Hepatocyte (in vitro differentiated cells): ENCODE measurements at regions not wholly inside any gene's neighbourhood (a gene's known extent, or its start where the extent isn't known, plus 50 kb on each side); places are given as distances from the start of the nearest gene placed in this dataset.
A peak's percentile ranks its signal among the peaks of the same experiment; 100 is the strongest.

ENCODE experiments used
- DNase-seq: peaks from one replicate; pipeline ENCODE4 v3.0.0-alpha.2; 2016; ENCODE audit warnings: low spot score
- H2AFZ ChIP-seq: fragments of 200-600 bp; sonication (generic); 2 replicates; pipeline ENCODE4 v1.6.0; 2016; ENCODE audit warnings: antibody characterized with exemption, mild to moderate bottlenecking
- H3K27ac ChIP-seq: fragments of 200-600 bp; sonication (generic); 2 replicates; pipeline ENCODE4 v1.5.1; 2016; ENCODE audit warnings: mild to moderate bottlenecking
- H3K27me3 ChIP-seq: fragments of 200-600 bp; sonication (generic); 2 replicates; pipeline ENCODE4 v1.6.1; 2016
- H3K36me3 ChIP-seq: fragments of 200-600 bp; sonication (generic); replicated peaks from 2 replicates; pipeline ENCODE4 v1.5.1; 2016; ENCODE audit warnings: low read depth; ENCODE audit not compliant: insufficient read depth
- H3K4me1 ChIP-seq: fragments of 200-600 bp; sonication (generic); 2 replicates; pipeline ENCODE4 v1.5.1; 2016; ENCODE audit warnings: mild to moderate bottlenecking, moderate library complexity; ENCODE audit not compliant: insufficient read depth
- H3K4me2 ChIP-seq: fragments of 200-600 bp; sonication (generic); 2 replicates; pipeline ENCODE4 v1.6.0; 2016
- H3K4me3 ChIP-seq: fragments of 200-600 bp; sonication (generic); 2 replicates; pipeline ENCODE4 v1.5.1; 2016; ENCODE audit warnings: mild to moderate bottlenecking
- H3K79me2 ChIP-seq: fragments of 200-600 bp; sonication (generic); 2 replicates; pipeline ENCODE4 v1.6.0; 2017; ENCODE audit warnings: mild to moderate bottlenecking
- H3K9me2 ChIP-seq: fragments of 200-600 bp; sonication (generic); replicated peaks from 2 replicates; pipeline ENCODE4 v1.6.0; 2017; ENCODE audit warnings: mild to moderate bottlenecking; ENCODE audit not compliant: insufficient read depth
- H3K9me3 ChIP-seq: fragments of 200-600 bp; sonication (generic); 2 replicates; pipeline ENCODE4 v1.5.1; 2016; ENCODE audit warnings: low read depth, mild to moderate bottlenecking
- H4K20me1 ChIP-seq: fragments of 200-600 bp; sonication (generic); 2 replicates; pipeline ENCODE4 v1.6.0; 2016; ENCODE audit warnings: mild to moderate bottlenecking; ENCODE audit not compliant: insufficient read depth, poor library complexity, severe bottlenecking
- CTCF ChIP-seq: fragments of 200-600 bp; sonication (generic); IDR thresholded peaks from 2 replicates; pipeline ENCODE4 v1.5.1; 2016; ENCODE audit warnings: antibody characterized with exemption, mild to moderate bottlenecking; ENCODE audit not compliant: poor library complexity
- EZH2 ChIP-seq: fragments of 200-600 bp; sonication (generic); IDR thresholded peaks from 2 replicates; pipeline ENCODE4 v1.6.1; 2016; ENCODE audit warnings: antibody characterized with exemption, mild to moderate bottlenecking, borderline replicate concordance
- EZH2phosphoT487 ChIP-seq: fragments of 200-600 bp; sonication (generic); IDR thresholded peaks from one replicate; pipeline ENCODE4 v1.6.1; 2018; ENCODE audit warnings: antibody characterized with exemption, mild to moderate bottlenecking, low read depth, moderate library complexity; ENCODE audit not compliant: unreplicated experiment, severe bottlenecking
- WGBS: methylation state at CpG from one replicate; pipeline ENCODE4 v1.1.6; 2016; ENCODE audit warnings: low lambda C conversion rate; ENCODE audit errors: missing lambda C conversion rate; 5-methylcytosine and 5-hydroxymethylcytosine counted together

GRCh38 chr7:52017802-52018679 is 701.4 kb upstream of the COBL start:
- Histone ChIP-seq H3K4me2 (peak overlapping the region; percentile 43), H2AFZ (peak overlapping the region; percentile 16)

GRCh38 chr7:52009181-52009580 is 692.6 kb upstream of the COBL start:
- Histone ChIP-seq H3K9me3 (no peaks in the 10 kb centered on the region), H3K4me3 (no peak overlapping the region), H3K27me3 (no peaks in the 10 kb centered on the region), H3K4me1 (no peaks in the 10 kb centered on the region), H3K4me2 (no peak overlapping the region), H3K27ac (no peak overlapping the region), H4K20me1 (no peaks in the 10 kb centered on the region), H2AFZ (no peak overlapping the region), H3K9me2 (no peaks in the 10 kb centered on the region), H3K79me2 (no peaks in the 10 kb centered on the region), H3K36me3 (no peaks in the 10 kb centered on the region)
- peak; percentile 13 for DNase-seq
- 55% methylated on average over 1 of the region's 1 CpG for WGBS
- TF ChIP-seq EZH2phosphoT487, result no peak
- no peak for TF ChIP-seq CTCF
- TF ChIP-seq EZH2, result no peak

More at GRCh38 chr7:52017802-52018679, 701.4 kb upstream of the COBL start:
- Histone ChIP-seq H3K9me3 (no peaks in the 10 kb centered on the region), H3K4me3 (no peak overlapping the region), H3K9me2 (no peaks in the 10 kb centered on the region), H4K20me1 (no peaks in the 10 kb centered on the region), H3K27ac (peak overlapping the region; percentile 18), H3K79me2 (no peaks in the 10 kb centered on the region), H3K27me3 (no peaks in the 10 kb centered on the region), H3K4me1 (no peaks in the 10 kb centered on the region), H3K36me3 (no peaks in the 10 kb centered on the region)
- peak; percentile 50 for DNase-seq
- TF ChIP-seq EZH2phosphoT487, result no peak
- TF ChIP-seq EZH2, result no peak
- peak; percentile 56 for TF ChIP-seq CTCF
- WGBS, result 43% methylated on average over 8 of the region's 8 CpGs

GRCh38 chr7:52006674-52007073 is 690.1 kb upstream of the COBL start:
- Histone ChIP-seq H3K9me2 (no peaks in the 10 kb centered on the region), H3K79me2 (no peaks in the 10 kb centered on the region), H2AFZ (no peak overlapping the region), H3K27ac (no peak overlapping the region), H3K4me3 (no peak overlapping the region), H3K9me3 (no peaks in the 10 kb centered on the region), H3K4me2 (no peak overlapping the region), H3K36me3 (no peaks in the 10 kb centered on the region), H3K27me3 (no peaks in the 10 kb centered on the region), H4K20me1 (no peaks in the 10 kb centered on the region), H3K4me1 (no peaks in the 10 kb centered on the region)
- DNase-seq, result no peak
- WGBS, result 89% methylated on average over 1 of the region's 1 CpG
- TF ChIP-seq EZH2, result no peak
- no peak for TF ChIP-seq EZH2phosphoT487
- no peak for TF ChIP-seq CTCF
